Left renal pelvis (tissue), 4 donors: ENCODE measurements at regions not wholly inside any gene's neighbourhood (a gene's known extent, or its start where the extent isn't known, plus 50 kb on each side); places are given as distances from the start of the nearest gene placed in this dataset.
"Not testable (repeated sequence)": the region's sequence is repeated elsewhere in the genome, so short reads cannot be mapped to it uniquely, and the experiment has no call there.

Source experiments
- DNase-seq, 4 donors: peaks; one replicate each; pipeline ENCODE4 v3.0.0-alpha.2; 2013; ENCODE audit warnings: low read depth in 4 of 4, low spot score in 3 of 4

GRCh38 chr16:17989255-17989654 is 347.3 kb downstream of the NPIPA8 start:
- no peak for DNase-seq

- DNase-seq, result no peak
Measured at GRCh38 chr16:17988839-17989238, 347.7 kb downstream of the NPIPA8 start.

- DNase-seq, result no peak
Measured at GRCh38 chr16:17986991-17987390, 349.5 kb downstream of the NPIPA8 start.

- DNase-seq, result no peak
Measured at GRCh38 chr16:17984810-17985209, 351.7 kb downstream of the NPIPA8 start.

- DNase-seq, result no peak
Measured at GRCh38 chr16:17983847-17984639, 352.5 kb downstream of the NPIPA8 start.

- no peak for DNase-seq
Measured at GRCh38 chr16:17983114-17983513, 353.4 kb downstream of the NPIPA8 start.

- DNase-seq, result no peak
Measured at GRCh38 chr16:17977260-17977659, 359.3 kb downstream of the NPIPA8 start.

- peak in 1 of 4 donors; percentile 26 for DNase-seq
Measured at GRCh38 chr16:17972460-17972943, 364.0 kb downstream of the NPIPA8 start.

GRCh38 chr16:17970816-17971331 is 365.7 kb downstream of the NPIPA8 start:
- DNase-seq, result no peak

GRCh38 chr16:17970157-17970765 is 366.3 kb downstream of the NPIPA8 start:
- no peak for DNase-seq

- no peak for DNase-seq
Measured at GRCh38 chr16:17965133-17965900, 371.2 kb downstream of the NPIPA8 start.

- DNase-seq, result no peak
Measured at GRCh38 chr16:17964196-17964595, 372.3 kb downstream of the NPIPA8 start.

- no peak for DNase-seq
Measured at GRCh38 chr16:17963185-17963836, 373.2 kb downstream of the NPIPA8 start.

GRCh38 chr16:17962726-17963125 is 373.8 kb downstream of the NPIPA8 start:
- no peak for DNase-seq

GRCh38 chr16:17961822-17962221 is 374.7 kb downstream of the NPIPA8 start:
- DNase-seq, result not testable (repeated sequence)

- no peak for DNase-seq
Measured at GRCh38 chr16:17951378-17951777, 385.2 kb downstream of the NPIPA8 start.

GRCh38 chr16:17949982-17950250 is 386.6 kb downstream of the NPIPA8 start:
- no peak for DNase-seq

- DNase-seq, result no peak
Measured at GRCh38 chr16:17949141-17949981, 387.2 kb downstream of the NPIPA8 start.

GRCh38 chr16:17947637-17948036 is 388.9 kb downstream of the NPIPA8 start:
- DNase-seq, result no peak

GRCh38 chr16:17947165-17947564 is 389.4 kb downstream of the NPIPA8 start:
- DNase-seq, result no peak
